ENCODE measurements at regions not wholly inside any gene's neighbourhood (a gene's known extent, or its start where the extent isn't known, plus 50 kb on each side); places are given as distances from the start of the nearest gene placed in this dataset.

DNA sequence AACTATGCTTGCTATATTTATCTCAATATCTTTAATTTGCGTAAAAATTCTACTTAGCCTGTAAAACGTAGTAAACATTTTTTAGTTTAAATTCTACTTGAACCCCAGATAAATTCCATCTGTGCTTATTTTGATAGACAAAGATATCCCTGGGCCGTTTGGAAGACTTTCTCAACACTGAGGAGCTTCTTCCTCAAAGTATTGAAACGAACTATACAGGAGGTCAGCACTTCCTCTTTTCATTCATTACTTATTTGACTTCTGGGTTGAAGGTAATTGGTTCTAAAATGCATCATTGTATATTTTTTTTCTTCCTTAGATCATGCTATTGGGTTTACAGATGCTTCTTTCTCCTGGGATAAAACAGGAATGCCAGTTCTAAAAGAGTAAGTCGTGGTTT is 74.7 kb downstream of the HSPA13 start:
- H3K9me3 Mint-ChIP-seq = peaks cover 6 to 9% of the 10 kb centered on the region in 2 experiments; a peak in 4 of 5 replicates
- no peaks in the 10 kb centered on the region for H3K79me2 ChIP-seq (ENCODE audit: insufficient read depth, low read length)
- no peak overlapping the region for H2AK5ac ChIP-seq (ENCODE audit: insufficient read length, low read length)
- H2AFZ ChIP-seq (ENCODE audit: low read length) = no peak overlapping the region
- no peak overlapping the region for H3K56ac ChIP-seq (ENCODE audit: insufficient read length, low read depth, low read length)
- no peaks in the 10 kb centered on the region for H4K20me1 ChIP-seq (ENCODE audit: control insufficient read depth, insufficient read depth, insufficient read length)
- no peak overlapping the region for H4K8ac ChIP-seq (replicated peaks; ENCODE audit: insufficient read length, low read depth, low read length)
- no peak for TF ChIP-seq CTCF (conservative IDR thresholded peaks at IDR 0.05)
- no peak overlapping the region for H3K4me2 ChIP-seq (ENCODE audit: insufficient read depth, insufficient read length, low read length)
- no peaks in the 10 kb centered on the region for H3K27me3 ChIP-seq (ENCODE audit: insufficient read depth, low read length)
- no CpG with 5 or more reads among the region's 5 CpGs for WGBS (ENCODE audit: extremely low coverage, insufficient read length, low lambda C conversion rate)
- H2BK15ac ChIP-seq (ENCODE audit: low read depth, low read length) = no peak overlapping the region
- no peaks in the 10 kb centered on the region for H3K36me3 Mint-ChIP-seq (ENCODE audit: insufficient read depth in 1 of 3, low read depth in 3 of 3)
- H4K91ac ChIP-seq (ENCODE audit: insufficient read length, low read depth, low read length) = no peak overlapping the region
- no peak overlapping the region for H4K5ac ChIP-seq (ENCODE audit: insufficient read length, low read depth, low read length)
- H2BK20ac ChIP-seq (ENCODE audit: low read depth, low read length, poor library complexity, severe bottlenecking) = no peak overlapping the region
- H3K4me1 Mint-ChIP-seq = peaks cover 9 to 14% of the 10 kb centered on the region in 2 experiments
- H3K4ac ChIP-seq (ENCODE audit: low read depth, low read length) = no peak overlapping the region
- H3K9ac ChIP-seq (ENCODE audit: extremely low read depth, insufficient read length, low read length) = no peak overlapping the region
- DNase-seq = no peak
- H3K4me3 Mint-ChIP-seq = no peak overlapping the region
- H3K27ac Mint-ChIP-seq = no peak overlapping the region
- no peaks in the 10 kb centered on the region for H3K9me3 ChIP-seq (ENCODE audit: control insufficient read depth, low read depth, low read length)
- H2BK12ac ChIP-seq (ENCODE audit: insufficient read length, low read depth, low read length) = no peak overlapping the region
- no peak overlapping the region for H3K14ac ChIP-seq (ENCODE audit: insufficient read depth, low read length)
- H3K23me2 ChIP-seq (ENCODE audit: insufficient read length, low read depth, low read length, poor library complexity, severe bottlenecking) = no peaks in the 10 kb centered on the region
- no peak overlapping the region for H3K27ac ChIP-seq (ENCODE audit: insufficient read length, low read depth, low read length)
- no peak overlapping the region for H3K23ac ChIP-seq (ENCODE audit: insufficient read length, low read depth, low read length)
- no peak overlapping the region for H3T11ph ChIP-seq (ENCODE audit: low read length)
- H3K27me3 Mint-ChIP-seq (ENCODE audit: low read depth) = no peaks in the 10 kb centered on the region
- H2BK120ac ChIP-seq (ENCODE audit: low read depth, low read length, poor library complexity, severe bottlenecking) = no peak overlapping the region
- no peak overlapping the region for H2BK5ac ChIP-seq (ENCODE audit: insufficient read length, low read length)
- no peaks in the 10 kb centered on the region for H3K79me1 ChIP-seq (ENCODE audit: insufficient read depth, low read depth, low read length, poor library complexity, severe bottlenecking)
- H3K4me1 ChIP-seq (ENCODE audit: insufficient read depth, low read length) = no peaks in the 10 kb centered on the region
- no peak overlapping the region for H3K18ac ChIP-seq (ENCODE audit: insufficient read length, low read depth, low read length)

Data from H9 (cell line).